ENCODE measurements at regions not wholly inside any gene's neighbourhood (a gene's known extent, or its start where the extent isn't known, plus 50 kb on each side); places are given as distances from the start of the nearest gene placed in this dataset.

- no peak for DNase-seq (ENCODE audit: insufficient read length, low spot score)
- no peak for FAIRE-seq
Observed at GRCh38 chr12:91316907-91317269, 134.3 kb upstream of the DCN start.

GRCh38 chr12:91316161-91316906 is 133.7 kb upstream of the DCN start:
- DNase-seq (ENCODE audit: insufficient read length, low spot score) = no peak
- no peak for FAIRE-seq

GRCh38 chr12:91311081-91311480 is 128.5 kb upstream of the DCN start:
- FAIRE-seq (no peak), DNase-seq (ENCODE audit: insufficient read length, low spot score) (no peak)

GRCh38 chr12:91309450-91309849 is 126.8 kb upstream of the DCN start:
- FAIRE-seq (no peak), DNase-seq (ENCODE audit: insufficient read length, low spot score) (no peak)

GRCh38 chr12:91307957-91308670 is 125.5 kb upstream of the DCN start:
- DNase-seq (ENCODE audit: insufficient read length, low spot score) (no peak), FAIRE-seq (no peak)

- FAIRE-seq = no peak
- DNase-seq (ENCODE audit: insufficient read length, low spot score) = no peak
Observed at GRCh38 chr12:91290354-91290753, 107.7 kb upstream of the DCN start.

GRCh38 chr12:91289906-91290305 is 107.3 kb upstream of the DCN start:
- FAIRE-seq (no peak), DNase-seq (ENCODE audit: insufficient read length, low spot score) (no peak)

GRCh38 chr12:91289072-91289471 is 106.5 kb upstream of the DCN start:
- FAIRE-seq = no peak
- no peak for DNase-seq (ENCODE audit: insufficient read length, low spot score)

GRCh38 chr12:91287753-91288152 is 105.1 kb upstream of the DCN start:
- FAIRE-seq (no peak), DNase-seq (ENCODE audit: insufficient read length, low spot score) (no peak)

- DNase-seq (ENCODE audit: insufficient read length, low spot score) = no peak
- FAIRE-seq = no peak
Observed at GRCh38 chr12:91278126-91278525, 95.5 kb upstream of the DCN start.

- FAIRE-seq = no peak
- DNase-seq (ENCODE audit: insufficient read length, low spot score) = no peak
Observed at GRCh38 chr12:91276509-91276908, 93.9 kb upstream of the DCN start.

- no peak for FAIRE-seq
Observed at GRCh38 chr12:91275321-91275720, 92.7 kb upstream of the DCN start.

GRCh38 chr12:91274916-91275315 is 92.3 kb upstream of the DCN start:
- FAIRE-seq (no peak), DNase-seq (ENCODE audit: insufficient read length, low spot score) (no peak)

More at GRCh38 chr12:91275321-91275720, 92.7 kb upstream of the DCN start:
- no peak for DNase-seq (ENCODE audit: insufficient read length, low spot score)

- DNase-seq (ENCODE audit: insufficient read length, low spot score) = no peak
- FAIRE-seq = no peak
Observed at GRCh38 chr12:91273560-91273959, 90.9 kb upstream of the DCN start.

- DNase-seq (ENCODE audit: insufficient read length, low spot score) (no peak), FAIRE-seq (no peak)
Observed at GRCh38 chr12:91272461-91273063, 89.9 kb upstream of the DCN start.

- DNase-seq (ENCODE audit: insufficient read length, low spot score) (no peak), FAIRE-seq (no peak)
Observed at GRCh38 chr12:91271185-91271584, 88.6 kb upstream of the DCN start.

GRCh38 chr12:91267039-91267438 is 84.4 kb upstream of the DCN start:
- DNase-seq (ENCODE audit: insufficient read length, low spot score) (no peak), FAIRE-seq (no peak)

GRCh38 chr12:91264178-91264577 is 81.6 kb upstream of the DCN start:
- FAIRE-seq = no peak
- DNase-seq (ENCODE audit: insufficient read length, low spot score) = no peak

GRCh38 chr12:91261820-91262676 is 79.4 kb upstream of the DCN start:
- no peak for FAIRE-seq

GRCh38 chr12:91256411-91256810 is 73.8 kb upstream of the DCN start:
- DNase-seq (ENCODE audit: insufficient read length, low spot score) (no peak), FAIRE-seq (no peak)

More at GRCh38 chr12:91261820-91262676, 79.4 kb upstream of the DCN start:
- no peak for DNase-seq (ENCODE audit: insufficient read length, low spot score)

- FAIRE-seq = no peak
- DNase-seq (ENCODE audit: insufficient read length, low spot score) = no peak
Observed at GRCh38 chr12:91252341-91252740, 69.7 kb upstream of the DCN start.

Data from GM19239 (cell line).